ENCODE measurements at regions not wholly inside any gene's neighbourhood (a gene's known extent, or its start where the extent isn't known, plus 50 kb on each side); places are given as distances from the start of the nearest gene placed in this dataset. TPM values are rescaled to one million over a fixed set of nuclear protein-coding genes. Genes with fewer than 3 reads are reported as not detected.

DNA sequence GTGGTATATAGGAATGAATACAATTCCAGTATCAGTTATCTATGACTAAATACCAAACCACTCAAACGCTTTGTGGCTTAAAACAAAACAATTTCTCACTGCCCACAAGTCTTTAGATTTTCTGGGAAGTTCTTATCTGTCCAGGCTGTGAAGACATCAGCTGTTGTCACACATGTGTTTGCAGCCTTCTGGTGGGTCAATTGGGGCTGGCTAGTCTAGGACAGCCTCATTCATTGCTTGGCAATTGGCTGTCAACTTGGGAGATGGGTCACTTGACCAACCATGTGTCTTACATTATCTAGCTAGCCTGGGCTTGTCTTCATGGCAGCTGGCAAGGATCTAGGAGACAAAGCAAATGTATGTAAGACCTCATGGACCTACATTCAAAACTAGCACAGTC lies 53.8 kb upstream of the PAPPA start:
- CTCF ChIA-PET: no interaction called here
- POLR2A ChIA-PET: no interaction called here
- no peak for DNase-seq (ENCODE audit: low read depth)
- TF ChIP-seq, protein P1, sequence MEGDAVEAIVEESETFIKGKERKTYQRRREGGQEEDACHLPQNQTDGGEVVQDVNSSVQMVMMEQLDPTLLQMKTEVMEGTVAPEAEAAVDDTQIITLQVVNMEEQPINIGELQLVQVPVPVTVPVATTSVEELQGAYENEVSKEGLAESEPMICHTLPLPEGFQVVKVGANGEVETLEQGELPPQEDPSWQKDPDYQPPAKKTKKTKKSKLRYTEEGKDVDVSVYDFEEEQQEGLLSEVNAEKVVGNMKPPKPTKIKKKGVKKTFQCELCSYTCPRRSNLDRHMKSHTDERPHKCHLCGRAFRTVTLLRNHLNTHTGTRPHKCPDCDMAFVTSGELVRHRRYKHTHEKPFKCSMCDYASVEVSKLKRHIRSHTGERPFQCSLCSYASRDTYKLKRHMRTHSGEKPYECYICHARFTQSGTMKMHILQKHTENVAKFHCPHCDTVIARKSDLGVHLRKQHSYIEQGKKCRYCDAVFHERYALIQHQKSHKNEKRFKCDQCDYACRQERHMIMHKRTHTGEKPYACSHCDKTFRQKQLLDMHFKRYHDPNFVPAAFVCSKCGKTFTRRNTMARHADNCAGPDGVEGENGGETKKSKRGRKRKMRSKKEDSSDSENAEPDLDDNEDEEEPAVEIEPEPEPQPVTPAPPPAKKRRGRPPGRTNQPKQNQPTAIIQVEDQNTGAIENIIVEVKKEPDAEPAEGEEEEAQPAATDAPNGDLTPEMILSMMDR (IDR thresholded peaks at IDR 0.05; ENCODE audit: insufficient read depth, low read depth, low read length): no peak
- Histone ChIP-seq H3K4me3 (ENCODE audit: low read depth, low read length) (no peak overlapping the region), H3K27me3 (ENCODE audit: control insufficient read depth, insufficient read depth, low read length) (no peaks in the 10 kb centered on the region), H3K36me3 (ENCODE audit: control insufficient read depth, insufficient read depth, low read length) (no peaks in the 10 kb centered on the region)

DNA sequence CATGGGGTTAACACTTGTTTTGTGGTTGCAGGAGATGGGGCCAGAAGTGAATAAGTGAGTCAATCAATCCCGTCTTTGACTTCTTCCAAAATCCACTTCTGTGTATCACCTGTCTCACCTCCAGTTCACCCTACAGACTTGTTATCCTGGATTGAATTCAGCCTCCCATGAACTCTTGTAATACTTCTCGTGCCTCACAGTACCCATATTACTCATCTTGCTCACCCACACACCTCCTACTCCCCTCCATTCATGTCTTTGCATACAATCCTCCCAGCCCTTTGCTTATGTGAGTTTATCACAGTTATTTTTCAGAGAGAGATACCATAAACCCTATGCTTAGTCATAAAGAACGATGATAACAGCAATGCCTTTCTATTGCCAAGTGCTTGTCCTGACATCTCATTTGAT lies 52.9 kb upstream of the PAPPA start:
- no peak overlapping the region for H3K4me3 ChIP-seq (ENCODE audit: low read depth, low read length)
- H3K27me3 ChIP-seq (ENCODE audit: control insufficient read depth, insufficient read depth, low read length): no peaks in the 10 kb centered on the region
- no peak for DNase-seq (ENCODE audit: low read depth)
- no peaks in the 10 kb centered on the region for H3K36me3 ChIP-seq (ENCODE audit: control insufficient read depth, insufficient read depth, low read length)
- ChIA-PET POLR2A (interaction anchor here (1.0 kb wide), 1 partner anchor 471 kb away, joined by 3 read pairs; no protein-coding TSS in a partner anchor), CTCF (no interaction called here)
- TF ChIP-seq, protein P1 (IDR thresholded peaks at IDR 0.05; ENCODE audit: insufficient read depth, low read depth, low read length): no peak

DNA sequence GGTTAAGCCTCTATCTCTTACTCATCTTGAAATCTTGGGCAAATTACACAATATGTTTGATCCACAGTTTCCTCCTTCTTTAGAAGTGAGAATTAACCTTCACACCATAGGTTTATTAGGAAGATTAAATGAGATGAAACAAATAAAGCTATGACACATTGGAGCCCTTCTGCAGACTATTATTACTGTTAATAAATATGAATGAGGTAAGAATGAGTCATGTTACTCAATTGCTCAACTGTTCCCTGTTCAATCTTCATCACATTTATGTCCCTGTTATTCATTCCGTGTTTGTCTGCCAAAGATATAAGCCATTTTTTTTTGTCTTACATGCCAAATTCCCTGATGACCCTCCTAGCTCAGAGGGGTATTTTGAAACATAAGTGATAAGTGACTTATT lies 52.1 kb upstream of the PAPPA start:
- CTCF ChIA-PET: no interaction called here
- TF ChIP-seq, protein P1 (IDR thresholded peaks at IDR 0.05; ENCODE audit: insufficient read depth, low read depth, low read length): no peak
- POLR2A ChIA-PET: interaction anchor here (0.6 to 1.0 kb wide), 2 partner anchors 53 to 472 kb away, joined by 3 read pairs; no protein-coding TSS in a partner anchor
- Histone ChIP-seq H3K27me3 (ENCODE audit: control insufficient read depth, insufficient read depth, low read length) (no peaks in the 10 kb centered on the region), H3K4me3 (ENCODE audit: low read depth, low read length) (no peak overlapping the region), H3K36me3 (ENCODE audit: control insufficient read depth, insufficient read depth, low read length) (no peaks in the 10 kb centered on the region)
- peak; percentile 66 for DNase-seq (ENCODE audit: low read depth)

DNA sequence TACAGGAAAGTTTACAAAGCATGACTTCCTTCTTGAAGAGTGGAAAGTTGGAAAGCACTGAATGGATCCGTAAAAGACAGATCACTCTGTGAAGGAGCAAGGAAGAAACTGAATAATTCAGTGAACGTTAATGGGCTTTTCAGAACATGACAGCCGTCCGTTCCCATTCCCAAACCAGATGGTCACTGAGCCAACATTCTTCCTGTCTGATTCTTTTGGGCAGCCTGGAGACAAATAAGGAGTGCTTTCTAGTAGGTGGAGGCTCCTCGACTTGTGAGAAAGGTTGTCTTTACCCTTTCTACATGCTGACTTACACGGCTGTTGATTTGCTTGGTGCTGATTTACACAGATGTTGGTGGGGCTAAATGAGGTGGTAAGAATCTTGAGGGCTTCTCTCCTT lies 51.0 kb upstream of the PAPPA start:
- DNase-seq (ENCODE audit: low read depth): no peak
- POLR2A ChIA-PET: no interaction called here
- Histone ChIP-seq H3K4me3 (ENCODE audit: low read depth, low read length) (no peak overlapping the region), H3K27me3 (ENCODE audit: control insufficient read depth, insufficient read depth, low read length) (no peaks in the 10 kb centered on the region), H3K36me3 (ENCODE audit: control insufficient read depth, insufficient read depth, low read length) (no peaks in the 10 kb centered on the region)
- TF ChIP-seq, protein P1 (IDR thresholded peaks at IDR 0.05; ENCODE audit: insufficient read depth, low read depth, low read length): no peak
- CTCF ChIA-PET: no interaction called here

Small RNA genes in the stretch of these regions (small RNA-seq; reads per million reads assigned to genes)
- not detected for gene RF00004 (ENCODE audit: insufficient read length, low read depth, low replicate concordance)
